ENCODE measurements at regions not wholly inside any gene's neighbourhood (a gene's known extent, or its start where the extent isn't known, plus 50 kb on each side); places are given as distances from the start of the nearest gene placed in this dataset.

GRCh38 chr14:101462726-101463565 is 98.3 kb upstream of the DIO3 start:
- H2BK5ac ChIP-seq (ENCODE audit: low read depth, low read length, poor library complexity, severe bottlenecking), result peak overlapping the region; percentile 7
- no peak overlapping the region for H3K4me2 ChIP-seq (ENCODE audit: low read depth, low read length)
- no peak overlapping the region for H3K56ac ChIP-seq (ENCODE audit: extremely low read depth, insufficient read depth, low read length)
- intact Hi-C loops (cut with micrococcal nuclease), result no loop called here
- in situ Hi-C loops (cut with MboI; ENCODE audit: low sequenced_read_pairs), result no loop called here
- CTCF ChIA-PET, result no interaction called here
- H3K9me3 ChIP-seq (ENCODE audit: control insufficient read depth, insufficient read depth, low read length), result no peaks in the 10 kb centered on the region
- ATAC-seq (ENCODE audit: low read depth) (no peak), DNase-seq (no peak)
- H2BK20ac ChIP-seq (ENCODE audit: low read depth, low read length), result no peak overlapping the region
- H2AK5ac ChIP-seq (ENCODE audit: low read depth, low read length), result no peak overlapping the region
- H2AFZ ChIP-seq (replicated peaks; ENCODE audit: low read length, poor library complexity), result no peak overlapping the region
- peaks cover 37% of the 10 kb centered on the region for H3K27me3 ChIP-seq (ENCODE audit: control insufficient read depth, insufficient read depth, low read length)
- H2AK9ac ChIP-seq (replicated peaks; ENCODE audit: low read depth, low read length, poor library complexity), result no peak overlapping the region
- no peak overlapping the region for H3K4ac ChIP-seq (ENCODE audit: low read depth, low read length)
- H3K36me3 ChIP-seq (ENCODE audit: control insufficient read depth, insufficient read depth, low read length), result no peaks in the 10 kb centered on the region
- H3K27ac ChIP-seq (ENCODE audit: insufficient read depth, low read length), result no peak overlapping the region
- 75% methylated on average over 6 of the region's 15 CpGs; no CpG with 5 or more reads in 1 of the 2 experiments for WGBS, 2 experiments (ENCODE audit: extremely low coverage in 2 of 2, insufficient read length in 1 of 2)
- TF ChIP-seq MXI1 (IDR thresholded peaks at IDR 0.05; ENCODE audit: borderline replicate concordance, low read depth, low read length) (no peak), CHD1 (IDR thresholded peaks at IDR 0.05; ENCODE audit: low read depth, low read length) (no peak), BHLHE40 (IDR thresholded peaks at IDR 0.05; ENCODE audit: low read depth, low read length) (no peak), ELK1 (IDR thresholded peaks at IDR 0.05; ENCODE audit: borderline replicate concordance, low read depth, low read length) (no peak), POLR2A (IDR thresholded peaks at IDR 0.05; ENCODE audit: low read depth, low read length) (no peak), RCOR1 (IDR thresholded peaks at IDR 0.05; ENCODE audit: insufficient replicate concordance, low read length) (no peak), MAZ (IDR thresholded peaks at IDR 0.05; ENCODE audit: borderline replicate concordance, low read depth, low read length) (no peak), RAD21 (IDR thresholded peaks at IDR 0.05; ENCODE audit: low read length) (no peak), RFX5 (IDR thresholded peaks at IDR 0.05; ENCODE audit: low read depth, low read length) (no peak)
- no peak overlapping the region for H3K14ac ChIP-seq (replicated peaks; ENCODE audit: low read depth, low read length)
- H4K8ac ChIP-seq (ENCODE audit: low read depth in 2 of 2, low read length in 2 of 2), result no peak overlapping the region
- POLR2A ChIA-PET (ENCODE audit: unreplicated experiment), result no interaction called here
- H4K91ac ChIP-seq (ENCODE audit: insufficient read depth, low read depth, low read length), result no peak overlapping the region
- no peak overlapping the region for H3K4me3 ChIP-seq (ENCODE audit: insufficient read depth, low read depth, low read length)
- H3K79me1 ChIP-seq (ENCODE audit: low read depth in 1 of 2, low read length in 2 of 2), result no peaks in the 10 kb centered on the region
- H4K20me1 ChIP-seq (ENCODE audit: insufficient read depth, low read length), result no peaks in the 10 kb centered on the region
- no peak overlapping the region for H4K5ac ChIP-seq (ENCODE audit: low read depth, low read length)
- no peak overlapping the region for H2BK120ac ChIP-seq (ENCODE audit: low read depth, low read length)
- dilution Hi-C loops (cut with HindIII; ENCODE audit: low sequenced_read_pairs, unreplicated experiment), result no loop called here
- no peak overlapping the region for H2BK15ac ChIP-seq (ENCODE audit: low read depth, low read length)
- BruUV-seq (replicated peaks), result no TSS peak
- H3K18ac ChIP-seq (ENCODE audit: low read depth, low read length), result no peak overlapping the region
- no peaks in the 10 kb centered on the region; the same call in 1 of the 2 replicates for H3K9me1 ChIP-seq (ENCODE audit: insufficient read depth, low read length)
- no peak overlapping the region for H3K9ac ChIP-seq (ENCODE audit: low read depth, low read length)
- H3K23ac ChIP-seq (ENCODE audit: low read depth, low read length), result no peak overlapping the region
- H3K4me1 ChIP-seq (ENCODE audit: control insufficient read depth, insufficient read depth, low read length), result no peaks in the 10 kb centered on the region
